HG03575 (cell line): ENCODE measurements at regions not wholly inside any gene's neighbourhood (a gene's known extent, or its start where the extent isn't known, plus 50 kb on each side); places are given as distances from the start of the nearest gene placed in this dataset.

ENCODE experiments used
- ATAC-seq: cut with Tn5 transposase; IDR thresholded peaks from one replicate; pipeline ENCODE4 v1.9.1; 2021; ENCODE audit not compliant: unreplicated experiment, insufficient number of reproducible peaks, low FRiP score; ENCODE audit errors: extremely low read depth

- ATAC-seq, result no peak
Observed at GRCh38 chr2:498493-499178, 178.6 kb downstream of the TMEM18 start.

- ATAC-seq, result no peak
Observed at GRCh38 chr2:497770-498492, 179.3 kb downstream of the TMEM18 start.

- no peak for ATAC-seq
Observed at GRCh38 chr2:496729-497128, 180.5 kb downstream of the TMEM18 start.

GRCh38 chr2:495745-496275 is 181.4 kb downstream of the TMEM18 start:
- no peak for ATAC-seq

GRCh38 chr2:494853-495252 is 182.4 kb downstream of the TMEM18 start:
- ATAC-seq, result no peak

GRCh38 chr2:493228-493627 is 184.0 kb downstream of the TMEM18 start:
- ATAC-seq, result no peak

- no peak for ATAC-seq
Observed at GRCh38 chr2:492178-492577, 185.0 kb downstream of the TMEM18 start.

GRCh38 chr2:489838-490237 is 187.4 kb downstream of the TMEM18 start:
- no peak for ATAC-seq

GRCh38 chr2:489084-489483 is 188.1 kb downstream of the TMEM18 start:
- no peak for ATAC-seq

GRCh38 chr2:487186-488079 is 189.8 kb downstream of the TMEM18 start:
- ATAC-seq, result no peak

GRCh38 chr2:486371-486770 is 190.8 kb downstream of the TMEM18 start:
- no peak for ATAC-seq

- no peak for ATAC-seq
Observed at GRCh38 chr2:481388-481787, 193.5 kb upstream of the ALKAL2 start.

- ATAC-seq, result no peak
Observed at GRCh38 chr2:479490-480176, 191.7 kb upstream of the ALKAL2 start.

- no peak for ATAC-seq
Observed at GRCh38 chr2:479031-479430, 191.1 kb upstream of the ALKAL2 start.

GRCh38 chr2:471560-471959 is 183.7 kb upstream of the ALKAL2 start:
- no peak for ATAC-seq

GRCh38 chr2:469514-469913 is 181.6 kb upstream of the ALKAL2 start:
- ATAC-seq, result no peak

- ATAC-seq, result no peak
Observed at GRCh38 chr2:468648-469336, 180.9 kb upstream of the ALKAL2 start.

GRCh38 chr2:467892-468647 is 180.2 kb upstream of the ALKAL2 start:
- ATAC-seq, result no peak
